ENCODE measurements at regions not wholly inside any gene's neighbourhood (a gene's known extent, or its start where the extent isn't known, plus 50 kb on each side); places are given as distances from the start of the nearest gene placed in this dataset.

- no peak overlapping the region for H3K4me3 ChIP-seq
- no peaks in the 10 kb centered on the region for H3K4me1 ChIP-seq
- H3K27ac ChIP-seq: no peak overlapping the region
- no peaks in the 10 kb centered on the region for H3K36me3 ChIP-seq
- H3K27me3 ChIP-seq (replicated peaks in 1 of 7): no peaks in the 10 kb centered on the region
- WGBS, 5 donors: 79 to 88% (median 83%) methylated on average over 3 of the region's 3 CpGs
- no peaks in the 10 kb centered on the region for H3K9me3 ChIP-seq
- no peak for DNase-seq
- intact Hi-C loops (cut with DNase I; ENCODE audit: low total_unique reads): no loop called here
- TF ChIP-seq POLR2A (IDR thresholded peaks at IDR 0.05) (no peak), POLR2AphosphoS5 (IDR thresholded peaks at IDR 0.05) (no peak), CTCF (IDR thresholded peaks at IDR 0.05 in 8 of 11, conservative IDR thresholded peaks at IDR 0.05 in 3 of 11) (no peak)
Measured at GRCh38 chr4:57491388-57491787, 381.2 kb upstream of the IGFBP7 start.

DNA sequence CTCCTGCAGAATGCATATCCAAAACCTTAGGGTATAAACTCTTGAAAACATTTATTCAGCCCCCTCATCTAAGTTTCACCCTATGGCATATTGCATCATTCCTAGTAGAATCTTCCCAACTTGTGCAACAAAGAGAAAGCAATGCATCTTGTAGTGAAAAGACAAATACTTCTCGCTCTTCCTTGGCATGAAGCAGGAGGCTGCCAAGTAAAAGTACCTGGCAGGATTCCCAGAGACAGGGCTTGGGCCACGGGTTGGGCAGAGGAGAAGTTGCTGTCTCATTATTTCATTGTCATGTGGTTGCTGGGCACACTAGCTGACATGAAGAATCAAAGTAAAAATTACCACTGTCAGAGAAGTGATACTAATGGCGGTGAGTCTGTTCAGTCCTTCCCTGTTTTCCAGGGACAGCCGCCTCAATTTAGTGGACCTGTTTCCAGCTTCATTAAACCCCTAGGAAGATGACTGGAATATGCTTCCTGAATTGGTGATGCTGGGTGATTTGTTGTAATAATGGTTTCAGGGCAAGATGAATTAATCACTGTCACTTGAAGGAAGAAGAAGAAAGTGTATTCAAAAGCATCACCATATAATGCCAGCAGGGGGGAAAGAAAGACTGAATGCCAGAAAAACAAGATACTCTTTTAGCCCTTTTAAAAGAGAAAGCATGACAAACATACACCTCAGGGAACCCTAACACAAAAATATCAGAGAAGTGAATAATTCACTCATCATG lies 380.5 kb upstream of the IGFBP7 start:
- intact Hi-C loops (cut with DNase I; ENCODE audit: low total_unique reads): no loop called here
- H3K27me3 ChIP-seq (replicated peaks in 1 of 7): no peaks in the 10 kb centered on the region
- no peak for DNase-seq
- H3K4me1 ChIP-seq: no peaks in the 10 kb centered on the region
- no peaks in the 10 kb centered on the region for H3K36me3 ChIP-seq
- WGBS, 5 donors: 65 to 69% (median 67%) methylated on average over 4 of the region's 4 CpGs
- no peaks in the 10 kb centered on the region for H3K9me3 ChIP-seq
- H3K4me3 ChIP-seq: no peak overlapping the region
- TF ChIP-seq POLR2A (IDR thresholded peaks at IDR 0.05): no peak
- TF ChIP-seq POLR2AphosphoS5 (IDR thresholded peaks at IDR 0.05): no peak
- H3K27ac ChIP-seq: no peak overlapping the region

DNA sequence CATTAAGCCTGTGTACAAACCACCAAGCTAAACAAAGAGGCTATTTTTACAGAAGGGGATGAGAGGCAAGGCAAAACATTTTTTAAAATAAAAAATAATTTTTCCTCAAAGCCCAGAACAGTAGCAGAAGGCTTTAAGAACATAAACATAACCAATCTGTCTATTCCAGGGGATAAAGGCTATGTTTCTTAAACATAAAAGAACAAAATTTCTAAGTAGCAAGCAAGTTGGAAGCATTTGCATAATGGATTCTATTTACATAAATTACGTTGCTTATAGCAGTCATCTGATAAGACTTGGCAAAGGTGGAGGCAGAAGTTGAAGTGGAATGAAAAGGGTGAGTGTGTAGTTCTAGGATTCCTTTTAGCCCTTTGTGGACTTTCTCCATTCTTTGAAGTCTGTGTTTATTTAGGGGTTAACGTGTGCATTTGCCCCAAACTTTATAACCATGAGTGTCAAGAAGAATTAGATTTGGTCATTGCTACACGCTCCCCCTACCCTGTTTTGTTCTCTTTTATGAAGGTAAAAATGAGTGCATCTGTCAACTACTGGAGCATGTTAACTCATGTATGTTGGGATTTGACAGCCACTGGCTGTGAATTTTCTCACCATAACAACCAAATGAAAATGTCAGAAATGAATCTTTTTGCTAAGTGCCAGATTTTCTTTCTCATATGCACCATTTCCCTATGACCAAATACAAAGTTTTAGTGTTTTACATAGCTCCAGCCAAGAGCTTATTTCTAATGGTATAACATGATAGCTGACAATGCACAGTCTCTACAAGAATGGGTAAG lies 378.4 kb upstream of the IGFBP7 start:
- Histone ChIP-seq H3K27me3 (replicated peaks in 1 of 7) (no peaks in the 10 kb centered on the region), H3K4me1 (no peaks in the 10 kb centered on the region), H3K27ac (no peak overlapping the region), H3K9me3 (no peaks in the 10 kb centered on the region), H3K4me3 (no peak overlapping the region), H3K36me3 (no peaks in the 10 kb centered on the region)
- WGBS, 5 donors: 47 to 58% (median 53%) methylated on average over 3 of the region's 3 CpGs
- intact Hi-C loops (cut with DNase I; ENCODE audit: low total_unique reads): no loop called here
- DNase-seq: no peak
- TF ChIP-seq CTCF (IDR thresholded peaks at IDR 0.05 in 8 of 11, conservative IDR thresholded peaks at IDR 0.05 in 3 of 11) (no peak), POLR2AphosphoS5 (IDR thresholded peaks at IDR 0.05) (no peak), POLR2A (IDR thresholded peaks at IDR 0.05) (no peak)

- 80 to 95% (median 93%) methylated on average over 1 of the region's 1 CpG for WGBS, 5 donors
- intact Hi-C loops (cut with DNase I; ENCODE audit: low total_unique reads): no loop called here
- Histone ChIP-seq H3K4me1 (no peaks in the 10 kb centered on the region), H3K4me3 (no peak overlapping the region), H3K9me3 (peaks cover 0 to 19% (median 0%) of the 10 kb centered on the region in 8 donors), H3K27me3 (replicated peaks in 1 of 7) (no peaks in the 10 kb centered on the region), H3K36me3 (no peaks in the 10 kb centered on the region), H3K27ac (no peak overlapping the region)
- DNase-seq: no peak
- no peak for TF ChIP-seq POLR2AphosphoS5 (IDR thresholded peaks at IDR 0.05)
- no peak for TF ChIP-seq POLR2A (IDR thresholded peaks at IDR 0.05)
- no peak for TF ChIP-seq CTCF (IDR thresholded peaks at IDR 0.05 in 8 of 11, conservative IDR thresholded peaks at IDR 0.05 in 3 of 11)
Measured at GRCh38 chr4:57475424-57475823, 365.2 kb upstream of the IGFBP7 start.

Measured in spleen (tissue), 11 donors.